ENCODE measurements at regions not wholly inside any gene's neighbourhood (a gene's known extent, or its start where the extent isn't known, plus 50 kb on each side); places are given as distances from the start of the nearest gene placed in this dataset.

DNA sequence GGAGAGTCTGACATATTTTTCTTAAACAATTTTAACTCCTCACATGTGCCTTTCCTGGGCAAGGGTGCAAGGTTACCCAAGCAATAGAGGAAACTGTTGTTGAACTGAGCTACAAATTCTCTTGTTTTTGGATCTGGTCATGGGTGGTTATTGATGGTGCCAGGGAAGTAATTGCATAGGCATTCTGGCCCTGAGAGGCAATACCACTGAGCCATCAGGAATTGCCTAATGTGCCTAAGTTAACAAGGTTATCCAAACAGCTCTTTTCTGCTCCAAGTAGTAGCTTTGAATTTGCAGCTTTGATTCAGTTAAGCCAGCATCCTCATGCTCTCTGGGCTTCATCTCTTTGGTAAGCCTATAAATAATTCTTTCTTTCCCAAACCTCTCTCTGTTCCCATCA, 266.0 kb upstream of the BTBD3 start:
- H3K36me3 Mint-ChIP-seq (ENCODE audit: low read depth), result no peaks in the 10 kb centered on the region
- intact Hi-C loops (cut with micrococcal nuclease), result no loop called here
- H3K27me3 Mint-ChIP-seq (ENCODE audit: insufficient read depth), result no peaks in the 10 kb centered on the region

DNA sequence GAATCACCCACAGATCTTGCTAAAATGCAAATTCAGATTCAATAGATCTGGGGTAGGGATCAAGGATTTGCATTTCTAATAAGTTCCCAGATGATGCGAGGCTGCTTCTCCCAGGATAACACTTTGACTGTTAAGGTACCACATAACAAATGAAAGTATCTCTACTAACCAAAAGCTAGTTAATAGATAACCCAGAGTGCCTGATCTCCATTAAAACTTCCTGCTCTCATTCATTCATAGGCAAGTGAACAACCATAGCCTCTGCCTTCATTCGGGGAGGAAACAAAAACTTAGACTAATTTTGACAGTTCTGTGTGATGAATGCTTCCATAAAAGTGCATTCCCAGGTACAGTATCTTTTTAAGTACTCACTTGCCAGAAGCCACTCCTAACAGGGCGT, 265.6 kb upstream of the BTBD3 start:
- DNase-seq (ENCODE audit: low spot score), result no peak
- Mint-ChIP-seq H3K27ac (no peak overlapping the region), H3K4me3 (no peak overlapping the region), H3K27me3 (ENCODE audit: insufficient read depth) (no peaks in the 10 kb centered on the region), H3K9me3 (no peaks in the 10 kb centered on the region), H3K4me1 (ENCODE audit: low read depth) (no peaks in the 10 kb centered on the region), H3K36me3 (ENCODE audit: low read depth) (no peaks in the 10 kb centered on the region)
- intact Hi-C loops (cut with micrococcal nuclease), result no loop called here

More for the DNA sequence above, 266.0 kb upstream of the BTBD3 start:
- Mint-ChIP-seq H3K9me3 (no peaks in the 10 kb centered on the region), H3K4me1 (ENCODE audit: low read depth) (no peaks in the 10 kb centered on the region), H3K27ac (no peak overlapping the region), H3K4me3 (no peak overlapping the region)
- DNase-seq (ENCODE audit: low spot score), result no peak

DNA sequence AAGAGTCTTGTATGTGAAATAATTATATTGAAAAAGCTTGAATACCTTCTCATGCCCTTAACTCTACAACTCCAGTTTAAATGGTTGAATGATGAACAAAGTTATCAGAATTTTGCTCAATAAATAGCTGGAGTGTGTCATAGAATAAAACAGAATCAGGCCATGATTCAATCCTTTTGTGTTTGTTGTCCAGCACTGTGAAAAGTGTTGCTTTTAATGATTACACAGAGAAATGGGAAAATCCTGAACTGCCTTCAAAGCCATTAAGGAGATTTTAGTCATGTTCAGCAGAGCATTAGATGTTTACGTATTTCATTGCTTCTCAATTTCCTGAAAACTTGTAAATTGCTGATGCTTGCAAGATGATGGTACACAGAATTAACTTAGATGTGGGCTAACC, 262.9 kb upstream of the BTBD3 start:
- Mint-ChIP-seq H3K4me1 (ENCODE audit: low read depth) (no peaks in the 10 kb centered on the region), H3K4me3 (no peak overlapping the region), H3K36me3 (ENCODE audit: low read depth) (no peaks in the 10 kb centered on the region), H3K27ac (no peak overlapping the region), H3K9me3 (no peaks in the 10 kb centered on the region), H3K27me3 (ENCODE audit: insufficient read depth) (no peaks in the 10 kb centered on the region)
- intact Hi-C loops (cut with micrococcal nuclease), result no loop called here
- no peak for DNase-seq (ENCODE audit: low spot score)

DNA sequence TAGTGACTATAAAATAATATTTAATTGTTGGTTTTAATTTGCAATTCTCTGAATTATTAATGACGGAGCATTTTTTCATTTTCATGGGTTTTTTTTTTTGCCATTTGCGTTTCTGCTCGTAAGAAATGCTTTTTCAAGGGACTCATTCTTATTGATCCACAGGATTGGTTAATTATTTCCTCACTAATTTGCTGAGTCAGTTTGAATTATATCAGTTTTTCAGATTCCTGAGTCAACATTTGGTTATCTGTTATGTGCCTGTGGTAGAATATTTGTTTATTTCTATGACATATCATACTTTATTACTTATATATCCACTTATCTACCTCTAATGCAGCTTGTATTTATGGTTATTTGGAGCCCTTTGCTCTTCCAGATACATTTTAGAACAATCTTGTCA, 257.0 kb upstream of the BTBD3 start:
- no peak for DNase-seq (ENCODE audit: low spot score)
- Mint-ChIP-seq H3K9me3 (no peaks in the 10 kb centered on the region), H3K4me3 (no peak overlapping the region), H3K4me1 (ENCODE audit: low read depth) (no peaks in the 10 kb centered on the region), H3K27me3 (ENCODE audit: insufficient read depth) (no peaks in the 10 kb centered on the region), H3K27ac (no peak overlapping the region), H3K36me3 (ENCODE audit: low read depth) (no peaks in the 10 kb centered on the region)
- intact Hi-C loops (cut with micrococcal nuclease), result no loop called here

DNA sequence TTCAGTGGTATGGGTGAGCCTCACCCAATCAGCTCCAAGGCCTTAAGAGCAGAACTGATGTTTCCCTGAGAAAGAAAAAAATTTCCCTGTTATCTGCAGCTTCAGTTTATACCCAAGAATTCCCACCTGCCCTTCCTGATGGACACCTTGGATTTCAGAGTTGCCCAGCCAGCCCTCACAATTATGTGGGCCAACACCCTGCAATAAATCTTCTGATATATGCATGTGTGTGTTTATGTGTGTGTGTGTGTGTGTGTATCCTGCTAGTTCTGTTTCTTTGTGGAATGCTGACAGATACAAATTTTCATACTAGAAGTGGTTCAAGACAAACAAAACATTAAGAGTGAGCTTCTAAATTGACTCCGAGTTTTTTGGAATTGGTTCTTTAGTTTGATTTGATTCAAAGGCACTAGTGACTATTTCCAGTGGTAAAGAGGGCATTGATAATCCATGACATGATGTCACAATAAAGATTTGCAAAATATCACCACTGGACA, 246.6 kb upstream of the BTBD3 start:
- Mint-ChIP-seq H3K4me1 (ENCODE audit: low read depth) (no peaks in the 10 kb centered on the region), H3K36me3 (ENCODE audit: low read depth) (no peaks in the 10 kb centered on the region), H3K9me3 (no peaks in the 10 kb centered on the region), H3K27ac (no peak overlapping the region), H3K4me3 (no peak overlapping the region), H3K27me3 (ENCODE audit: insufficient read depth) (no peaks in the 10 kb centered on the region)
- no peak for DNase-seq (ENCODE audit: low spot score)
- intact Hi-C loops (cut with micrococcal nuclease), result no loop called here

DNA sequence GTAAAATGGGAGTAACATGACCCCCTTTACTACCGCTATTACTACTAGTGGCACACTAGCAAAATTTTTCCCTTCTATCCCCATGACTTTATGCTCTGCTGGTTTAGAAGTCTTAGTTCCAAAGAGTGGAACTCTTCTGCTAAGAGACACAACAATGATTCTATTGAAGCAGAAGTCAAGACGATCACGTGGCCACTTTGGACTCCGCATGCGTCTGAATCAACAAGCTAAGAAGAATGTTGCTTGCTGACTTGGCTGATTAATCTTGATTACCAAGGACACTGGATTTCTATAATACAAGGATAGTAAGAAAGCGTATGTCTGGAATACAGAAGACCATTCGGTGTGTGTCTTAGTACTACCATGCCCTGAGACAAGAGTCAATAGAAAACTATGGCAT, 244.7 kb upstream of the BTBD3 start:
- Mint-ChIP-seq H3K4me1 (ENCODE audit: low read depth) (no peaks in the 10 kb centered on the region), H3K36me3 (ENCODE audit: low read depth) (no peaks in the 10 kb centered on the region), H3K27ac (no peak overlapping the region), H3K4me3 (no peak overlapping the region), H3K27me3 (ENCODE audit: insufficient read depth) (no peaks in the 10 kb centered on the region), H3K9me3 (no peaks in the 10 kb centered on the region)
- DNase-seq (ENCODE audit: low spot score), result no peak
- intact Hi-C loops (cut with micrococcal nuclease), result no loop called here

DNA sequence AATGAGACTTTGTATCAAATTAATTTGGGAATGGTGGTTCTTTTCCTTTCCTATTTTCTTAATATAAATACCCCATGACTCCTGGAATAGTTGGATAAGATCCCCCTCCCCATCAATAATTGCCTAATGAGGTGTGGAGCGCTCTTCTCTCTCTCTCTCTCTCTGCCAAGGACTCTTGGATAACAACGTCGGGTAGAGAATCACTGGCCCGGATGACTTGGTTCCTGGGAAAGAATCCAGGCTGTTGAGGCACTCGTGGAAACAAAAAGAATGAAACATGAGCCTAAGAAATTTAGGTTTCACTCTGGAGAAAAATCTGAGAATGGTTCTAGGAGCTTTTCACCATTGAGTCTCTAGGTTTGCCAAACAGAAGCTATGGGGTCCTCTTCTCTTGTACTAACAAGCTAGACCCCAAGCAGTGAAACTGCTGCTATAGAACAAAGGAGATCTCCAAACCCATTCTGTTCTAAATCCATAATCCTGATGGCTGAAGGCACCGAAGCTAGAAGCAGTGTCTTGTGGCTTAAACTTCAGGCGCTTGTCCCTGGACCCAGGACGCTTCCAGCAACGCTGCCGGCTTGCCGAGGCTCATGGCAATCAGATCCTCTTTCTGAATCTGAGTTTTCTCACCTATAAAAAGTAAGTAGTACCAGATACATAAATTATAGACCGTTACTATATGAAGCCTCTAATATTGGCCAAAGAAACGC, 241.6 kb upstream of the BTBD3 start:
- no peaks in the 10 kb centered on the region for H3K27me3 Mint-ChIP-seq (ENCODE audit: insufficient read depth)
- H3K4me3 Mint-ChIP-seq, result no peak overlapping the region
- intact Hi-C loops (cut with micrococcal nuclease), result no loop called here
- no peaks in the 10 kb centered on the region for H3K9me3 Mint-ChIP-seq
- H3K27ac Mint-ChIP-seq, result no peak overlapping the region
- no peak for DNase-seq (ENCODE audit: low spot score)
- no peaks in the 10 kb centered on the region for H3K36me3 Mint-ChIP-seq (ENCODE audit: low read depth)
- no peaks in the 10 kb centered on the region for H3K4me1 Mint-ChIP-seq (ENCODE audit: low read depth)

DNA sequence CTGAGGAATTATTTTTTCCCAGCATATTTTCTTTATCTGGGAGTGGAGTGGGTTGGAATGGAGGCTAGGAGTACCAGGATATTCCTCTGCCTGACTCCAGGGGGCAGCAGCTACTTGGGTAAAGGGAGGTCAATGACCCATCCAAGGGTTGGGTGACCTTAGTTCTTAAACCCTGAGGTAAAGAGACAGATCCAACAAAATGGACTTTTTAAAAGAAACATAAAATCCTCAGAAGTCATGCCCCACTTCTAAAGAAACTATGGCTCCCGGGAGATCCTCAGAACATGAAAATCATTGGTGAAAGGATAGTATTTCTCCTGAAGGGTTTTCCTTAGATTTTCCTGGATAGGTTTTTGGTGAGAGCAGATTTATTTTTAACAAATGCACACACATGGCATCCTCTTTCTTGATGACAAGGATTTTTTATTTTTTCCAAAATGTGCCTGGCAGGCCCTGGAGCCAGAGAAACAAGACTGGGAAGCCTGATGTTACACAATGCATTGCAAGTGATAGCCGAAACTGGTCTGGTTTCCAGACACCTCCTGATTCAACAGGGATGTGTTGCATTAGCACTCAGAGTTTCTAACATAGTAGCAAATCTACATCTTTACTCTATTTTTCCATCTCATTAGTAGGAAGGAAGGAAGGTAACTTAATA, 240.9 kb upstream of the BTBD3 start:
- Mint-ChIP-seq H3K4me3 (no peak overlapping the region), H3K36me3 (ENCODE audit: low read depth) (no peaks in the 10 kb centered on the region), H3K4me1 (ENCODE audit: low read depth) (no peaks in the 10 kb centered on the region), H3K27ac (no peak overlapping the region), H3K9me3 (no peaks in the 10 kb centered on the region), H3K27me3 (ENCODE audit: insufficient read depth) (no peaks in the 10 kb centered on the region)
- intact Hi-C loops (cut with micrococcal nuclease), result no loop called here
- DNase-seq (ENCODE audit: low spot score), result no peak

DNA sequence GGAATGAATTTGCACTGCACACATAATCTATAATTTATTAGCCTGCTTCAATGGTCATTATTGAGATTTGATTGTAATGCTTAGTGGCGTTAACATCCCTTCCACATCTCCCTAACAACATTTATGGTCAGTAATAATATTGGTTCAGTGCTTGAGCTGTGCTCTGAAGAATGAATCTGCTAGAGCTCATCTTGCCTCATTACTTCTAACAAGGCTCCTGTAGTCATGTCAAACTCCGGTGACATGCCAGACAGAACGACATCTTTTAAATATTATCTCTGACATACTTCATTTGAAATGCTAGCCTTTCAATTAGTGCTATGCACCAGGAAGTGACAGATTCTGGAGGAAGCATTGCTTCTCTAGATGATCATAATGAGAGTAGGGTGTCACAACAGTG, 240.3 kb upstream of the BTBD3 start:
- DNase-seq (ENCODE audit: low spot score), result no peak
- Mint-ChIP-seq H3K4me1 (ENCODE audit: low read depth) (no peaks in the 10 kb centered on the region), H3K27ac (no peak overlapping the region), H3K9me3 (no peaks in the 10 kb centered on the region), H3K27me3 (ENCODE audit: insufficient read depth) (no peaks in the 10 kb centered on the region), H3K4me3 (no peak overlapping the region), H3K36me3 (ENCODE audit: low read depth) (no peaks in the 10 kb centered on the region)
- intact Hi-C loops (cut with micrococcal nuclease), result no loop called here

DNA sequence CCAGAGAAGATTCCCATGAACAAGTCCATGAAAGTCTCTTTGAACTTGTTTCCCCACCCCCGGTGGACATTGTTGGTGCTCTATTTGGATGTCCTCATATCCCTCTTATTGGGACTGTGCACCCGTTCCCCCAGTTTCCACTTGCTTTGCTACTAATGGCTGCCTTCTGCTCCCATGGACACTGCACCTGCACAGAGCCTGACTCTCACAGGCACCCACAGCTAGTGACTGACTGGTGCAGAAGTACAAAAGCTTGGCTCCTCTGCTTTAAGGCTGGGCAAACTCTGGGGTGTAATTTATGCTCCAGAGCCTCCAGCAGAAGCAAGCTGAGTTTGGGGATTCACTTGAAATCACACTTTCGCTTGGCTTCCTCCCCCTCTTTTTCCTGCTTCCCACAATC, 239.9 kb upstream of the BTBD3 start:
- no peaks in the 10 kb centered on the region for H3K36me3 Mint-ChIP-seq (ENCODE audit: low read depth)
- DNase-seq (ENCODE audit: low spot score), result no peak
- H3K4me3 Mint-ChIP-seq, result no peak overlapping the region
- intact Hi-C loops (cut with micrococcal nuclease), result no loop called here
- no peaks in the 10 kb centered on the region for H3K9me3 Mint-ChIP-seq
- no peak overlapping the region for H3K27ac Mint-ChIP-seq
- no peaks in the 10 kb centered on the region for H3K4me1 Mint-ChIP-seq (ENCODE audit: low read depth)
- no peaks in the 10 kb centered on the region for H3K27me3 Mint-ChIP-seq (ENCODE audit: insufficient read depth)

DNA sequence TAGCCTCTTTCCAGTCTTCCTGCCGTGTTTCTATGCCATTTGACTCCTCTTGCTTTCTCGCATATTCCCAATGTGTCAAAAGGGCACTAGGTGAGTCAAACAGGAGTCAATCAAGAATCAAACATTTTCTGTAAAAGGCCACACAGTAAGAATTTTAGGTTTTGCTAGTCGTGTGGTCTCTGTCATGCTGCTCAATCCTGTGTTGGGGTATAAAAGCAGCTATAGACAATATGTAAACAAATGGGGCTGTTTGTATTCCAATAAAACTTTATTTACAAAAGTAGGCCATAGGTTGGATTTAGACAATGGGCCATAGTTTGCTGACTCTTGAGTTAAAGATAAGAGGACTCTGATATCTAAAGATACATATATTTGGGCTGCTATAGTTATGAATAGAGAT, 235.4 kb upstream of the BTBD3 start:
- Mint-ChIP-seq H3K4me3 (no peak overlapping the region), H3K9me3 (no peaks in the 10 kb centered on the region), H3K27me3 (ENCODE audit: insufficient read depth) (peaks cover 6% of the 10 kb centered on the region), H3K27ac (no peak overlapping the region), H3K4me1 (ENCODE audit: low read depth) (no peaks in the 10 kb centered on the region), H3K36me3 (ENCODE audit: low read depth) (no peaks in the 10 kb centered on the region)
- no peak for DNase-seq (ENCODE audit: low spot score)
- intact Hi-C loops (cut with micrococcal nuclease), result no loop called here

DNA sequence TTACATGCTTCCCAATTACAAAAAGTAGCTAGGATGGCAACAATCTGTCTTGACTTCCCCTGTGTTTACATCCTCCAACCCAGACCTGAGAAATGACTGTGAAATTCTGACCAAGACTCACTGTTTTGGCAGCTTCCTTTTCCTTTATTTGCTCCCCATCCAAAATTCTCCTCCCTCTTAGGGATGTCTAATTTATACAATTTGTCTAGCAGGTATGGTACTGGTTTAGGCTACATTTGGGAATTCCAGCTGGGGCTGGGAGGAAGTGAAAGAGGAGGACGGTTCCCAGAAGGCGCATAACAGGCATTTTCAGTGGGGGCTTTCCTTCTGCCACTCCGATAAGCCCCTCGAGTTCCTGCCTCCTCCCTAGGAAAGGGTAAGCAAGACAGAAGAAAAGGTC, 231.5 kb upstream of the BTBD3 start:
- no peak overlapping the region for H3K4me3 Mint-ChIP-seq
- H3K4me1 Mint-ChIP-seq (ENCODE audit: low read depth), result no peaks in the 10 kb centered on the region
- no peak for DNase-seq (ENCODE audit: low spot score)
- H3K9me3 Mint-ChIP-seq, result no peaks in the 10 kb centered on the region
- intact Hi-C loops (cut with micrococcal nuclease), result no loop called here
- peaks cover 8% of the 10 kb centered on the region for H3K27me3 Mint-ChIP-seq (ENCODE audit: insufficient read depth)
- no peak overlapping the region for H3K27ac Mint-ChIP-seq
- H3K36me3 Mint-ChIP-seq (ENCODE audit: low read depth), result no peaks in the 10 kb centered on the region

DNA sequence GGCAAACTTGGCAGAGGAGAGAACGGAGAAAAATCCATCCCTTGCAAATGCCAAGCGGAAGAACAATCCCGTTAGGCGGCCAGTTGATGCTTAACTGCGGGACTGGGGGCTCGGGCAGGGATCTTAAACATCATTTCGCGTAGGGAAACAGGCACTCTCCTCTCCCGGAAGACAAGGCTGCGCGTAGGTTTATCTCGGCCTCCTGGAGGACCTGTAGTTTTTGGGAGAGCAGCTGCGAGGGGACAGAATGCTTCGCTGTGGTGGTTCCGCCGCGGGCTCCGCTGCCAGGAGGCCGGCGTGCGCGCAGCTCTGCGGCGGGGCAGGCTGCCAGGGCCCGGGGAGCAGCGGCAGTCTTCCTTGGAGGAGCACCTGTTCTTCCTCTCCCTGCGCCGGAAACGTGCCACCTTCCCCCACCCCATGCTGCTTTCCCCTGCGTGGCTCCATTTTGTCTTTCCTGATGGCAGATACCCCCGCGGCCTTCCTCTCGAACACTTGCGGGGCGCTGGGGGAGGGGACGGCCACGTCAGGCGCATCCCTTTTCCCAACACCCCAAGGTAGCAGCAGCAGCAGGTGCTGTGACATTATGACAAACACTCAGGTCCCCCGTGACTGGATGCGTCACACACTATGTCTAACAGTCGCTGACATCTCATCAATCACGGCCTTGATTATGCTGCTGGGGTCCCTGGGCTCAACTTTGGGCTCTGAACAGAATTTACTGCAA, 230.7 kb upstream of the BTBD3 start:
- Mint-ChIP-seq H3K27ac (no peak overlapping the region), H3K9me3 (no peaks in the 10 kb centered on the region), H3K27me3 (ENCODE audit: insufficient read depth) (peaks cover 8% of the 10 kb centered on the region), H3K4me1 (ENCODE audit: low read depth) (no peaks in the 10 kb centered on the region), H3K36me3 (ENCODE audit: low read depth) (no peaks in the 10 kb centered on the region), H3K4me3 (no peak overlapping the region)
- no peak for DNase-seq (ENCODE audit: low spot score)
- intact Hi-C loops (cut with micrococcal nuclease), result no loop called here

Data from activated T-helper 1 cell treated with anti-CD3 and anti-CD28 coated beads, Interleukin-12 subunit alpha, Interleukin-12 subunit beta, Interleukin-2, Interleukin-4 antibody, amounts not matched to agents 30 ng/mL and 10 ng/mL and 1 ng/mL, durations not matched to agents 14 hours and 24 hours and 36 hours (primary cell).